Pancreas (tissue), 10 donors: ENCODE measurements at regions not wholly inside any gene's neighbourhood (a gene's known extent, or its start where the extent isn't known, plus 50 kb on each side); places are given as distances from the start of the nearest gene placed in this dataset.
A peak's percentile ranks its signal among the peaks of the same experiment; 100 is the strongest.

Experiments
- ATAC-seq, 4 donors: fragments of 200-7000 bp; cut with Tn5 transposase; one replicate each; pipeline versions ENCODE4 v1.8.0 to v1.9.1; 2020; ENCODE audit warnings: mild to moderate bottlenecking in 4 of 4, moderate library complexity in 4 of 4
- DNase-seq, 6 donors: peaks; one replicate each; pipeline ENCODE4 v3.0.0-alpha.2; 2020
- FAIRE-seq: peaks from 2 replicates; lab custom pipeline; 2012; peaks lifted over from hg19 to GRCh38; lab: Jason Lieb, UNC
- H3K27ac ChIP-seq, 4 donors: fragments of 200-600 bp; sonication (generic); 1 replicate in 3 of 4; 2 replicates in 1 of 4; pipeline versions ENCODE4 v1.5.0 to v1.8.0; 2020
- H3K27me3 ChIP-seq, 4 donors: fragments of 200-600 bp; one replicate each; pipeline ENCODE4 v1.8.0; 2021
- H3K36me3 ChIP-seq, 3 donors: fragments of 200-600 bp; sonication (generic) in 1 of 3; one replicate each; pipeline versions ENCODE4 v1.5.0 to v1.8.0; 2020 to 2021
- H3K4me1 ChIP-seq, 3 donors: fragments of 200-600 bp; one replicate each; pipeline ENCODE4 v1.8.0; 2021
- H3K4me3 ChIP-seq, 4 donors: fragments of 200-600 bp; sonication (generic) in 2 of 4; one replicate each; pipeline versions ENCODE4 v1.5.0 to v1.8.0; 2020 to 2021
- H3K9me3 ChIP-seq, 4 donors: fragments of 200-600 bp; one replicate each; pipeline ENCODE4 v1.8.0; 2021
- WGBS, 2 donors: extraction: QIAGEN DNeasy Blood & Tissue Kit; methylation state at CpG; one replicate each; pipeline ENCODE4 v1.1.7; 2013; 5-methylcytosine and 5-hydroxymethylcytosine counted together
- intact Hi-C, 3 donors: fragments of 100-400 bp; cut with DNase I; formaldehyde crosslinking; loops; one replicate each; pipeline versions ENCODE4 v1.11.1 to v1.14.2; 2022
- TF ChIP-seq, protein P1 (sequence below), 4 donors: fragments of 200-600 bp; sonication (generic) in 3 of 4; IDR thresholded peaks; one replicate each; pipeline versions ENCODE4 v1.5.0 to v1.8.0; 2021; ENCODE audit warnings: antibody characterized with exemption in 4 of 4
- donor health status: healthy with polysubstance abuse.
- donor health status: DM: no; HTN: no; CAD: no; lungs with moderate emphysema.
- donor health status: DM: no; HTN: no; CAD: no.
- donor health status: control.
- donor health status: control.
- donor health status: Bipolar disorder and iron deficiency.
- donor health status: DM: yes; HTN: yes; CAD: no.
- donor health status: DM: no; HTN: no; CAD: no.
- donor health status: DM: no; HTN: no; CAD: no.
- donor health status: DM: yes; HTN: yes; CAD: no.

DNA sequence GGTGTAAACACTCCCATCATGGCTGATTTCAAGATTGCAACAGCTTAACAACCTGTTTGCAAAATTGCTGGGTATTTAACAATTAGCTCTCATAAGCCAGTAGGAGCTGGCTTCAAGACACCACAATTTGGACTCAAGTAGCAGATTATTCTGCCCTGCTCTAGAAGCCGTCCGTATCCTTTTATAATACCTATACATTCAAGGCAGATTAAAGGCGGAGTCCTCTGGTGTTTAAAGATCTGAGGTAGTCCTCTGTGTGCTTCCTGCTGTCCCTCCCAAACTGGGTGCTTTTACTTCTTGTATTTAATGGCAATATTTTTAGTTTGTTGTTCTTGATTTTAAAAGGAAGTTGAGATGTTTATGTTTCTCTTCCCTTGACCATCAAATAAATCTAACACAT is 62.2 kb upstream of the SOX4 start:
- Histone ChIP-seq H3K36me3 (no peaks in the 10 kb centered on the region), H3K27me3 (no peaks in the 10 kb centered on the region), H3K27ac (no peak overlapping the region), H3K9me3 (no peaks in the 10 kb centered on the region), H3K4me3 (no peak overlapping the region), H3K4me1 (peaks cover 0 to 8% (median 0%) of the 10 kb centered on the region in 3 donors)
- DNase-seq (no peak), ATAC-seq (no peak), FAIRE-seq (no peak)
- WGBS, 2 donors: 84 to 93% methylated on average over 3 of the region's 3 CpGs
- intact Hi-C loops: no loop called here
- TF ChIP-seq, protein P1, sequence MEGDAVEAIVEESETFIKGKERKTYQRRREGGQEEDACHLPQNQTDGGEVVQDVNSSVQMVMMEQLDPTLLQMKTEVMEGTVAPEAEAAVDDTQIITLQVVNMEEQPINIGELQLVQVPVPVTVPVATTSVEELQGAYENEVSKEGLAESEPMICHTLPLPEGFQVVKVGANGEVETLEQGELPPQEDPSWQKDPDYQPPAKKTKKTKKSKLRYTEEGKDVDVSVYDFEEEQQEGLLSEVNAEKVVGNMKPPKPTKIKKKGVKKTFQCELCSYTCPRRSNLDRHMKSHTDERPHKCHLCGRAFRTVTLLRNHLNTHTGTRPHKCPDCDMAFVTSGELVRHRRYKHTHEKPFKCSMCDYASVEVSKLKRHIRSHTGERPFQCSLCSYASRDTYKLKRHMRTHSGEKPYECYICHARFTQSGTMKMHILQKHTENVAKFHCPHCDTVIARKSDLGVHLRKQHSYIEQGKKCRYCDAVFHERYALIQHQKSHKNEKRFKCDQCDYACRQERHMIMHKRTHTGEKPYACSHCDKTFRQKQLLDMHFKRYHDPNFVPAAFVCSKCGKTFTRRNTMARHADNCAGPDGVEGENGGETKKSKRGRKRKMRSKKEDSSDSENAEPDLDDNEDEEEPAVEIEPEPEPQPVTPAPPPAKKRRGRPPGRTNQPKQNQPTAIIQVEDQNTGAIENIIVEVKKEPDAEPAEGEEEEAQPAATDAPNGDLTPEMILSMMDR (IDR thresholded peaks at IDR 0.05): no peak

- no peaks in the 10 kb centered on the region for H3K9me3 ChIP-seq
- no peak overlapping the region for H3K27ac ChIP-seq
- WGBS, 2 donors: 77 to 86% methylated on average over 1 of the region's 1 CpG
- H3K4me1 ChIP-seq: peaks cover 9 to 15% (median 12%) of the 10 kb centered on the region in 3 donors
- intact Hi-C loops: no loop called here
- DNase-seq (no peak), FAIRE-seq (no peak), ATAC-seq (no peak)
- TF ChIP-seq, protein P1 (IDR thresholded peaks at IDR 0.05): no peak
- H3K36me3 ChIP-seq: no peaks in the 10 kb centered on the region
- no peaks in the 10 kb centered on the region for H3K27me3 ChIP-seq
- no peak overlapping the region for H3K4me3 ChIP-seq
These were observed 59.9 kb upstream of the SOX4 start for GRCh38 chr6:21533678-21534077.

DNA sequence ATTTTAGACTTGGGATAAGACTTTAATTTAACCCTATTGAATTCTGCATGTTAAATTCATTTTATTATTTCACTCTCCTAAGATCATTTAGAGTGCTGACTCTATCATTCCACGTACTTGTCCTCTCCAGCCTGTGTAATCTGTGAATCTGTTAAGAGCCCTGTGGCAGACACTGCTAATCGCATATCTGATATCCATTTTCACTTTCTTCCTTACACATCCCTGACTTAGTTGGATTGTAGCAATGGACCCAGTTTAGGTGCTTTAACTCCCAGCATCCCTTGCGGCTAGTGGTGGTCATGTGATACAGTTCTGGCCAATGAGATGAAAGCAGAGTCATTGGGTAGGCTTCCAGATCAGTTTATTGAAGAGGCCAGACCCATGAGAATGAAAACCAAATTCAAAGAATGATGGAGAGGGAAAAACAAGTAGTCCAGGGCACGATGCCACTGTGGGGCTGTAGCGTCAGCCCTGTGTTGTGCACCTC is 57.2 kb upstream of the SOX4 start:
- no peak overlapping the region for H3K27ac ChIP-seq
- H3K4me3 ChIP-seq: no peak overlapping the region
- peaks cover 10 to 18% (median 13%) of the 10 kb centered on the region in 3 donors for H3K4me1 ChIP-seq
- TF ChIP-seq, protein P1 (IDR thresholded peaks at IDR 0.05): no peak
- intact Hi-C loops: no loop called here
- H3K9me3 ChIP-seq: no peaks in the 10 kb centered on the region
- WGBS, 2 donors: 92 to 94% methylated on average over 5 of the region's 5 CpGs
- no peaks in the 10 kb centered on the region for H3K27me3 ChIP-seq
- FAIRE-seq (no peak), DNase-seq (no peak), ATAC-seq (no peak)
- no peaks in the 10 kb centered on the region for H3K36me3 ChIP-seq

DNA sequence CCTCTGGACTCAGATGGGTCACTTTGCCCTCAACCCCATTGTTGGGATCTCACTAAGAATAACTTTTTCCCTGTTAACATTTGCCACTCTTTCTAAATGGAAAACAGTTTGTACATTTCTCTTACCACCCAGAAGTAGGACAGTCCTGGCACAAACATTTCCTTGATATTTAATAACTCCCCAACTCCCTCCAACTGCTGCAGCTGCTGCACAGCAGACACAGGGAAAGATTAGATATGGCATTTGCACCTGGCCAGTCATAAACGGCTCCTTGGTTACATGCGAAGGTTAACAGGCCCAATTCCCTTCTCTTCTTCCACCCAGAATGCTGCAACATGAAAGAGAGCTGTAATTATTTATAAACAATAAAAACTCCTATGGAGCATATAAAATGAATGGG is 55.9 kb upstream of the SOX4 start:
- intact Hi-C loops: no loop called here
- Histone ChIP-seq H3K4me1 (peaks cover 10 to 18% (median 13%) of the 10 kb centered on the region in 3 donors), H3K9me3 (no peaks in the 10 kb centered on the region), H3K36me3 (no peaks in the 10 kb centered on the region), H3K27me3 (no peaks in the 10 kb centered on the region), H3K27ac (peak overlapping the region; percentile 14 to 67 (median 52)), H3K4me3 (no peak overlapping the region)
- WGBS, 2 donors: 18 to 42% methylated on average over 2 of the region's 2 CpGs
- ATAC-seq (peak; percentile 92 to 97 (median 94)), DNase-seq (peak in 4 of 6 donors; percentile 37 to 77 (median 54)), FAIRE-seq (no peak)
- TF ChIP-seq, protein P1 (IDR thresholded peaks at IDR 0.05): no peak

- intact Hi-C loops: no loop called here
- no peak for FAIRE-seq
These were observed 55.3 kb upstream of the SOX4 start for GRCh38 chr6:21538186-21538798.

More at GRCh38 chr6:21538186-21538798, 55.3 kb upstream of the SOX4 start:
- no peaks in the 10 kb centered on the region for H3K36me3 ChIP-seq
- H3K27me3 ChIP-seq: no peaks in the 10 kb centered on the region
- 59 to 69% methylated on average over 5 of the region's 5 CpGs for WGBS, 2 donors
- DNase-seq: no peak
- H3K4me3 ChIP-seq: no peak overlapping the region
- peaks cover 10 to 18% (median 13%) of the 10 kb centered on the region in 3 donors for H3K4me1 ChIP-seq
- H3K9me3 ChIP-seq: no peaks in the 10 kb centered on the region
- peak overlapping the region; percentile 14 to 67 (median 52) for H3K27ac ChIP-seq
- TF ChIP-seq, protein P1 (IDR thresholded peaks at IDR 0.05): no peak
- ATAC-seq: peak; percentile 77 to 90 (median 78)
